A549 (cell line): ENCODE measurements at regions not wholly inside any gene's neighbourhood (a gene's known extent, or its start where the extent isn't known, plus 50 kb on each side); places are given as distances from the start of the nearest gene placed in this dataset.

Experiments used
- ATAC-seq, 2 experiments: fragments of 200-7000 bp in 1 of 2; fragments of >200 bp in 1 of 2; cut with Nextera tagmentation in 1 of 2; cut with Tn5 transposase in 1 of 2; 3 replicates each; pipeline versions ENCODE4 v1.8.0 to v1.9.1; 2018 to 2020; ENCODE audit warnings: mild to moderate bottlenecking in 1 of 2, moderate library complexity in 1 of 2
- CTCF ChIA-PET: fragments of 300-600 bp; sonication (Branson Sonifier 250); formaldehyde crosslinking; extraction: SDS; loops from one replicate; lab custom pipeline; 2021; ENCODE audit warnings: antibody characterized with exemption, inconsistent platforms; lab: Yijun Ruan, JAX
- POLR2A ChIA-PET: fragments of 350-600 bp; formaldehyde crosslinking; extraction: SDS; loops from one replicate; lab custom pipeline; 2021; ENCODE audit warnings: antibody characterized with exemption, inconsistent platforms; lab: Yijun Ruan, JAX
- DNase-seq, 2 experiments: peaks; one replicate each; pipeline versions ENCODE4 v3.0.0 to v3.0.0-alpha.2; 2011 to 2016; ENCODE audit warnings: low read depth in 1 of 2, low spot score in 1 of 2
- FAIRE-seq: peaks from 2 replicates; lab custom pipeline; 2011; peaks lifted over from hg19 to GRCh38; lab: Jason Lieb, UNC
- H3K27ac ChIP-seq, 2 experiments: fragments of >200 bp; sonication (Bioruptor Twin); formaldehyde crosslinking; 3 replicates each; pipeline ENCODE4 v1.5.1; 2016 to 2017
- H3K4me1 ChIP-seq: fragments of >200 bp; sonication (Bioruptor Twin); formaldehyde crosslinking; 3 replicates; pipeline ENCODE4 v1.6.1; 2016
- H3K4me2 ChIP-seq: fragments of >200 bp; sonication (Bioruptor Twin); formaldehyde crosslinking; 3 replicates; pipeline ENCODE4 v1.6.1; 2016
- H3K4me3 ChIP-seq: fragments of >200 bp; sonication (Bioruptor Twin); formaldehyde crosslinking; 3 replicates; pipeline ENCODE4 v1.5.1; 2016
- H3K9me3 ChIP-seq: fragments of >200 bp; sonication (Bioruptor Twin); formaldehyde crosslinking; 3 replicates; pipeline ENCODE4 v1.6.1; 2016
- CHD4 ChIP-seq: fragments of 200-600 bp; sonication (generic); IDR thresholded peaks from 2 replicates; pipeline ENCODE4 v1.6.1; 2016; ENCODE audit warnings: antibody characterized with exemption, mild to moderate bottlenecking, borderline replicate concordance
- FOSB ChIP-seq: fragments of 250-450 bp; sonication (Bioruptor Pico); IDR thresholded peaks from 2 replicates; pipeline ENCODE4 v1.5.0; 2020; ENCODE audit warnings: mild to moderate bottlenecking, moderate library complexity
- HMGXB4 ChIP-seq: fragments of 250-450 bp; sonication (Bioruptor Pico); IDR thresholded peaks from 2 replicates; pipeline ENCODE4 v1.5.0; 2021; ENCODE audit warnings: mild to moderate bottlenecking, moderate library complexity, borderline replicate concordance
- HOXB5 ChIP-seq: fragments of 250-450 bp; sonication (Bioruptor Pico); IDR thresholded peaks from 2 replicates; pipeline ENCODE4 v1.5.0; 2020; ENCODE audit warnings: mild to moderate bottlenecking, moderate library complexity
- JUN ChIP-seq, 2 experiments: fragments of >200 bp; sonication (Bioruptor Twin); formaldehyde crosslinking; IDR thresholded peaks; 2 replicates in 1 of 2; 3 replicates in 1 of 2; pipeline ENCODE4 v1.6.1; 2016 to 2017
- KDM1A ChIP-seq: fragments of 200-600 bp; sonication (generic); IDR thresholded peaks from 2 replicates; pipeline ENCODE4 v1.6.1; 2016; ENCODE audit warnings: low read depth, mild to moderate bottlenecking
- KDM5A ChIP-seq: fragments of 200-600 bp; sonication (generic); IDR thresholded peaks from 2 replicates; pipeline ENCODE4 v1.6.1; 2016; ENCODE audit warnings: antibody characterized with exemption, mild to moderate bottlenecking
- NFE2L2 ChIP-seq: fragments of 150-350 bp; conservative IDR thresholded peaks from 2 replicates; pipeline ENCODE4 v1.6.1; 2014; ENCODE audit warnings: low read length
- PHF8 ChIP-seq: fragments of 200-600 bp; sonication (generic); IDR thresholded peaks from 2 replicates; pipeline ENCODE4 v1.6.1; 2016; ENCODE audit warnings: low read depth, mild to moderate bottlenecking, antibody characterized with exemption, moderate library complexity, borderline replicate concordance
- POLR2AphosphoS2 ChIP-seq: conservative IDR thresholded peaks from 2 replicates; pipeline ENCODE4 v1.6.1; 2012; ENCODE audit warnings: low read length, improper control_type of control experiment, inconsistent platforms
- RAD21 ChIP-seq, 2 experiments: fragments of >200 bp in 1 of 2; sonication (Bioruptor Twin) in 1 of 2; formaldehyde crosslinking in 1 of 2; IDR thresholded peaks in 1 of 2; conservative IDR thresholded peaks in 1 of 2; 2 replicates in 1 of 2; 3 replicates in 1 of 2; pipeline ENCODE4 v1.6.1; 2012 to 2018; ENCODE audit warnings: inconsistent platforms in 1 of 2
- RCOR1 ChIP-seq: fragments of 150-350 bp; IDR thresholded peaks from 2 replicates; pipeline ENCODE4 v1.6.1; 2014; ENCODE audit warnings: antibody characterized with exemption, low read length, low read depth
- REST ChIP-seq: fragments of 200-600 bp; sonication (generic); IDR thresholded peaks from 2 replicates; pipeline ENCODE4 v1.6.1; 2016; ENCODE audit warnings: antibody characterized with exemption, mild to moderate bottlenecking, moderate library complexity
- RNF2 ChIP-seq: fragments of 200-600 bp; sonication (generic); IDR thresholded peaks from 2 replicates; pipeline ENCODE4 v1.6.1; 2016; ENCODE audit warnings: low read depth, mild to moderate bottlenecking, antibody characterized with exemption, moderate library complexity, borderline replicate concordance
- SMC3 ChIP-seq: fragments of >200 bp; sonication (Bioruptor Twin); formaldehyde crosslinking; IDR thresholded peaks from 3 replicates; pipeline ENCODE4 v1.6.1; 2018; ENCODE audit warnings: inconsistent platforms
- TFCP2L1 ChIP-seq: fragments of 250-450 bp; sonication (Bioruptor Pico); IDR thresholded peaks from 2 replicates; pipeline ENCODE4 v1.5.0; 2021; ENCODE audit warnings: mild to moderate bottlenecking
- USF2 ChIP-seq: fragments of 450-650 bp; IDR thresholded peaks from 2 replicates; pipeline ENCODE4 v1.6.1; 2014; ENCODE audit warnings: antibody characterized with exemption
- ZSCAN20 ChIP-seq: fragments of 250-450 bp; sonication (Bioruptor Pico); IDR thresholded peaks from 2 replicates; pipeline ENCODE4 v1.8.0; 2022; ENCODE audit warnings: mild to moderate bottlenecking, moderate library complexity
- WGBS: methylation state at CpG from one replicate; pipeline ENCODE4 v1.1.6; 2017; ENCODE audit errors: missing lambda C conversion rate; 5-methylcytosine and 5-hydroxymethylcytosine counted together

DNA sequence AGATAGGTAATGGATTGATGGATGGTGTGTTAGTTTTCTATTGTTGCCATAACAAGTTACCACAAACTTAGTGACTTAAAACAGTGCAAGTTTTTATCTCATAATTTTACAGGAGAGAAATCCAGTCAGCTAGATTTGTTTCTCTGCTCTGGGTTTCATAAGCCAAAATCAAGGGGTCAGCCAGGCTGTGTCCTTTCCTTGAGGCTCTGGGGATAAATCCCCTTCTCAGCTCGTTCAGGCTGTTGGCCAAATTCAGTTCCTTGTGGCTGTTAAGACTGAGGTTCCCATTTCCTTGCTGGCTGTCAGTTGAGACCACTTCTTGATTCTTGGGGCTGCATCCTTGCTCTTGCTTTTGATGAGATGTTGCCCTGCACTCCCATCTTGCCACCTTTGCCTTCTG is 204.9 kb upstream of the CDH13 start:
- 0% methylated on average over 1 of the region's 1 CpG for WGBS
- ChIA-PET CTCF (interaction anchor here (1.0 to 1.3 kb wide), 2 partner anchors 8 to 35 kb away, joined by 3 to 5 read pairs; no protein-coding TSS in a partner anchor), POLR2A (no interaction called here)
- H3K4me1 ChIP-seq = no peaks in the 10 kb centered on the region
- no peak overlapping the region for H3K27ac ChIP-seq
- no peak for DNase-seq
- H3K4me3 ChIP-seq = no peak overlapping the region
- FAIRE-seq = no peak
- no peak overlapping the region for H3K4me2 ChIP-seq
- H3K9me3 ChIP-seq = no peaks in the 10 kb centered on the region
- ATAC-seq = no peak
- TF ChIP-seq RAD21 (conservative IDR thresholded peaks at IDR 0.05 in 1 of 2, IDR thresholded peaks at IDR 0.05 in 1 of 2) (no peak), USF2 (no peak), PHF8 (no peak)

DNA sequence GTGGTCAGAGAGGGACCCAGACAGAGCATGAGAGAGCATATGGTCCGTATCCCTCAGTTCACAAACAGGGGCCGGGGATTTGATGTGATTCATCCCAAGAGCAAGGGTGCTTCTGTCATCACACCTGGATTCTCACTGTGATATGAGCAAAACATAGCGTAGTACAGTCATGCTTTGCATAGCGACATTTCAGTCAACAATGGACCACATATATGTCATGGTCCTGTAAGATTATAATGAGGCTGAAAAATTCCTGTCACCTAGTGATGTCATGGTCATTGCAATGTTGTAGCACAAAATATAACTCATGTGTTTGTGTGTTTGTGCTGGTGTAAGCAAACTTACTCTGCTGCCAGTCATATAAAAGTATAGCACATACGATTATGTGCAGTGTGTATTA is 207.4 kb upstream of the CDH13 start:
- TF ChIP-seq JUN (IDR thresholded peaks at IDR 0.05) = no peak
- no peak for TF ChIP-seq POLR2AphosphoS2
- TF ChIP-seq SMC3 = no peak
- no peak for TF ChIP-seq RNF2
- no peak for TF ChIP-seq RCOR1
- TF ChIP-seq ZSCAN20 (CRISPR knock-in tag) = no peak
- CTCF ChIA-PET = no interaction called here
- no peak overlapping the region for H3K27ac ChIP-seq
- H3K4me2 ChIP-seq = no peak overlapping the region
- WGBS = 16% methylated on average over 5 of the region's 5 CpGs
- no peak overlapping the region for H3K4me3 ChIP-seq
- no peaks in the 10 kb centered on the region for H3K9me3 ChIP-seq
- FAIRE-seq (no peak), ATAC-seq (no peak), DNase-seq (no peak)
- H3K4me1 ChIP-seq = no peaks in the 10 kb centered on the region
- POLR2A ChIA-PET = no interaction called here

DNA sequence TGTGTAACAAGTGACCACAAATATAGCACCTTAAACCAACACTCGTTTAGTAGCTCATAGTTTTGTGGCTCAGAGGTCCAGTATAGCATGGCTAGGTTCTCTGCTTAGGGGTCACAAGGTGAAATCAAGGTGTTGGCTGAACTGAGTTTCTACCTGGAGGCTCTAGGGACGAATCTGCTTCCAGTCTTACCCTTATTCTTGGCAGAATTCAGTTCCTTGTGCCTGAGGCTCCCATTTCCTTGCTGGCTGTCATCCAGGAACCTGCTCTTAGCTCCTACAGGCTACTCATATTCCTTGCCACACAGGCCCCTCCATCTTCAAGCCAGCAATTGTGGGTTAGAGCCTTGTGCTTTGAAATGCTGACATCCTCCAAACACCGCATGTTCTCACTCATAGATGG is 212.3 kb upstream of the CDH13 start:
- TF ChIP-seq FOSB (CRISPR knock-in tag) (no peak), KDM5A (no peak), HMGXB4 (CRISPR knock-in tag) (no peak), KDM1A (no peak), NFE2L2 (no peak), CHD4 (no peak), REST (no peak), HOXB5 (CRISPR knock-in tag) (no peak), TFCP2L1 (CRISPR knock-in tag) (no peak)
- 0% methylated on average over 3 of the region's 3 CpGs for WGBS
- POLR2A ChIA-PET = no interaction called here
- Histone ChIP-seq H3K4me1 (no peaks in the 10 kb centered on the region), H3K4me3 (no peak overlapping the region), H3K27ac (no peak overlapping the region), H3K9me3 (no peaks in the 10 kb centered on the region), H3K4me2 (no peak overlapping the region)
- CTCF ChIA-PET = no interaction called here
- DNase-seq (no peak), FAIRE-seq (no peak), ATAC-seq (no peak)
